CD4-positive, alpha-beta T cell (primary cell): ENCODE measurements at regions not wholly inside any gene's neighbourhood (a gene's known extent, or its start where the extent isn't known, plus 50 kb on each side); places are given as distances from the start of the nearest gene placed in this dataset.

Source experiments
- ATAC-seq: fragments of 200-7000 bp; cut with Tn5 transposase; one replicate; pipeline ENCODE4 v1.10.0; 2022; ENCODE audit warnings: mild to moderate bottlenecking; ENCODE audit not compliant: poor library complexity
- CTCF ChIA-PET: fragments of 350-600 bp; sonication (Branson Sonifier 250); formaldehyde crosslinking; loops from one replicate; lab custom pipeline; 2021; ENCODE audit warnings: antibody characterized with exemption, inconsistent platforms; lab: Charles Lee
- POLR2A ChIA-PET: fragments of 350-600 bp; sonication (Branson Sonifier 250); formaldehyde crosslinking; loops from one replicate; lab custom pipeline; 2021; ENCODE audit warnings: antibody characterized with exemption, inconsistent platforms; lab: Charles Lee
- DNase-seq, 14 experiments: peaks; one replicate each; pipeline ENCODE4 v3.0.0-alpha.2; 2013 to 2020; ENCODE audit warnings: mixed read lengths in 2 of 14
- H3K27ac ChIP-seq, 2 donors: one replicate each; pipeline versions ENCODE4 v1.5.1 to v1.7.0; 2013; ENCODE audit warnings: low read length in 2 of 2, low read depth in 1 of 2, mild to moderate bottlenecking in 1 of 2
- H3K27me3 ChIP-seq, 2 experiments: 1 replicate in 1 of 2; 2 replicates in 1 of 2; pipeline versions ENCODE4 v1.6.1 to v1.7.0; 2013; ENCODE audit warnings: low read length in 2 of 2, control low read depth in 1 of 2, mild to moderate bottlenecking in 1 of 2, moderate library complexity in 1 of 2; ENCODE audit not compliant: insufficient read depth in 2 of 2, control insufficient read depth in 1 of 2
- H3K36me3 ChIP-seq: one replicate; pipeline ENCODE4 v1.6.1; 2013; ENCODE audit warnings: low read length, control low read depth; ENCODE audit not compliant: insufficient read depth
- H3K4me1 ChIP-seq: one replicate; pipeline ENCODE4 v1.6.1; 2013; ENCODE audit warnings: low read length, control low read depth; ENCODE audit not compliant: insufficient read depth
- H3K4me3 ChIP-seq: one replicate; pipeline ENCODE4 v1.5.1; 2013; ENCODE audit warnings: mild to moderate bottlenecking, low read length, moderate library complexity
- H3K9me3 ChIP-seq, 2 experiments: 1 replicate in 1 of 2; 2 replicates in 1 of 2; pipeline versions ENCODE4 v1.6.1 to v1.7.0; 2013; ENCODE audit warnings: low read length in 2 of 2, mild to moderate bottlenecking in 2 of 2, control low read depth in 1 of 2, moderate library complexity in 1 of 2; ENCODE audit not compliant: control insufficient read depth in 1 of 2, insufficient read depth in 1 of 2
- H3K27ac Mint-ChIP-seq: one replicate; pipeline ENCODE4 v1.8.0; 2020; ENCODE audit warnings: mixed read lengths
- H3K27me3 Mint-ChIP-seq: one replicate; pipeline ENCODE4 v1.8.0; 2021; ENCODE audit warnings: mixed read lengths
- H3K36me3 Mint-ChIP-seq: one replicate; pipeline ENCODE4 v1.8.0; 2021; ENCODE audit warnings: low read depth, mixed read lengths
- H3K4me1 Mint-ChIP-seq: one replicate; pipeline ENCODE4 v1.8.0; 2021; ENCODE audit warnings: low read depth, mixed read lengths
- H3K4me3 Mint-ChIP-seq: one replicate; pipeline ENCODE4 v1.8.0; 2020; ENCODE audit warnings: mild to moderate bottlenecking, mixed read lengths
- H3K9me3 Mint-ChIP-seq: one replicate; pipeline ENCODE4 v1.8.0; 2020; ENCODE audit warnings: mixed read lengths
- CTCF ChIP-seq: fragments of 200-600 bp; IDR thresholded peaks from one replicate; pipeline ENCODE4 v1.8.0; 2022; ENCODE audit warnings: antibody characterized with exemption, mild to moderate bottlenecking
- intact Hi-C, 2 experiments: fragments of 100-400 bp; cut with DNase I in 1 of 2; cut with micrococcal nuclease in 1 of 2; formaldehyde crosslinking; loops; one replicate each; pipeline versions ENCODE4 v1.15.1 to v1.9.0; 2023 to 2025; cut with DNase I, micrococcal nuclease

GRCh38 chr5:124457101-124457500 is 289.3 kb downstream of the ZNF608 start:
- peaks cover 4% of the 10 kb centered on the region for H3K27me3 Mint-ChIP-seq
- H3K4me1 Mint-ChIP-seq = no peaks in the 10 kb centered on the region
- H3K4me3 Mint-ChIP-seq = no peak overlapping the region
- ChIA-PET POLR2A (no interaction called here), CTCF (no interaction called here)
- H3K4me3 ChIP-seq = no peak overlapping the region
- TF ChIP-seq CTCF = no peak
- H3K9me3 Mint-ChIP-seq = no peaks in the 10 kb centered on the region
- intact Hi-C loops = no loop called here
- no peaks in the 10 kb centered on the region for H3K36me3 ChIP-seq
- no peak for ATAC-seq
- H3K36me3 Mint-ChIP-seq = no peaks in the 10 kb centered on the region
- no peak for DNase-seq
- no peak overlapping the region for H3K27ac Mint-ChIP-seq
- no peaks in the 10 kb centered on the region for H3K9me3 ChIP-seq
- H3K27ac ChIP-seq = no peak overlapping the region
- H3K4me1 ChIP-seq = no peaks in the 10 kb centered on the region
- H3K27me3 ChIP-seq = no peaks in the 10 kb centered on the region

GRCh38 chr5:124456249-124456648 is 290.2 kb downstream of the ZNF608 start:
- ChIA-PET CTCF (no interaction called here), POLR2A (no interaction called here)
- Mint-ChIP-seq H3K4me3 (no peak overlapping the region), H3K36me3 (no peaks in the 10 kb centered on the region), H3K9me3 (no peaks in the 10 kb centered on the region), H3K4me1 (no peaks in the 10 kb centered on the region), H3K27me3 (peaks cover 4% of the 10 kb centered on the region), H3K27ac (no peak overlapping the region)
- intact Hi-C loops = no loop called here
- ATAC-seq = no peak
- Histone ChIP-seq H3K27me3 (no peaks in the 10 kb centered on the region), H3K4me3 (no peak overlapping the region), H3K36me3 (no peaks in the 10 kb centered on the region), H3K4me1 (no peaks in the 10 kb centered on the region), H3K9me3 (no peaks in the 10 kb centered on the region), H3K27ac (no peak overlapping the region)
- no peak for TF ChIP-seq CTCF
- no peak for DNase-seq

- Histone ChIP-seq H3K27me3 (no peaks in the 10 kb centered on the region), H3K4me3 (no peak overlapping the region), H3K36me3 (no peaks in the 10 kb centered on the region), H3K9me3 (no peaks in the 10 kb centered on the region), H3K27ac (no peak overlapping the region), H3K4me1 (no peaks in the 10 kb centered on the region)
- no peak overlapping the region for H3K27ac Mint-ChIP-seq
- no peak for TF ChIP-seq CTCF
- peaks cover 4% of the 10 kb centered on the region for H3K27me3 Mint-ChIP-seq
- H3K36me3 Mint-ChIP-seq = no peaks in the 10 kb centered on the region
- DNase-seq (no peak), ATAC-seq (no peak)
- intact Hi-C loops = no loop called here
- ChIA-PET POLR2A (no interaction called here), CTCF (no interaction called here)
- H3K9me3 Mint-ChIP-seq = no peaks in the 10 kb centered on the region
- no peak overlapping the region for H3K4me3 Mint-ChIP-seq
- H3K4me1 Mint-ChIP-seq = no peaks in the 10 kb centered on the region
These were observed 292.4 kb downstream of the ZNF608 start for GRCh38 chr5:124454081-124454480.
